Activated CD8-positive, alpha-beta memory T cell treated with anti-CD3 and anti-CD28 coated beads for 24 hours (primary cell): ENCODE measurements at regions not wholly inside any gene's neighbourhood (a gene's known extent, or its start where the extent isn't known, plus 50 kb on each side); places are given as distances from the start of the nearest gene placed in this dataset.
A peak's percentile ranks its signal among the peaks of the same experiment; 100 is the strongest.
"Not testable (repeated sequence)": the region's sequence is repeated elsewhere in the genome, so short reads cannot be mapped to it uniquely, and the experiment has no call there.

Experiments
- DNase-seq: peaks from one replicate; pipeline ENCODE4 v3.0.0-alpha.2; 2020

DNA sequence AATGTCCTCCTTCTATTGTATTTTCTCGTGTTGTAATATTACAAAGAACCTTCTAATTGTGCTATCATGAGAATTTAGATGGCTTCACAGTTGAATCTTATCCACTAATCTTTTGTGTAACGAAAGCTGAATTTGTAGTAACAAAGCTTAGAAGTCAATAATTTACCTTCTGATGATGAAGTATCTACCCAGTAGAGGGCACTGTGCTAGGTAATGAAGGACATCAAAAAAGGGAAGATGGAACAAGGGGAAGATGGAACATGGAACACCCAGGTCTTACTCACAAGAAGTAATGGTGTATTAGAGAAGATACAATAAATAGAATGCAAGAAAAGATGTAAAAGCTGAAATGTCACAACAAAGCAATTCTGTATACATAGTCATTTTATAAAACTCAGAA lies 131.0 kb upstream of the CCNG1 start:
- no peak for DNase-seq

GRCh38 chr5:163309914-163310313 lies 127.5 kb upstream of the CCNG1 start:
- DNase-seq = no peak

DNA sequence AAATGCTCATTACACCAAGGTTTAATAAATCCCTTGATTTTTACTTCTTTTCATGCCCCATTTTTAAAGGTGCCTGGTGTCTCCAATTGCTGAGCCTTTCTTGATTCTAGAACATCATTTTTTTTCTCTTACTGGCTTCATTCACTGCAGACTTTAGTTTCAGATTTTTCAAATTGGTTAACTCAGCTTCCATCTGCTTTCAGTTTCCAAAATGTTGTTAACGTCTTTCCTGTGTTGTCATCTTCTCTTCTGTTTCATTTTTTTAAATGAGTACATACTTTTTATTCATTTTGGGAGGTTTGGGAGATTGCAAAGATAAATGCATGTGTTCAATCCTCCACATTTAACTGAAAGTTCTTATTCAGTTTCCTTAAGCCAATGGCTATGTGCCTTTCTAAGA lies 126.4 kb upstream of the CCNG1 start:
- DNase-seq = no peak

DNA sequence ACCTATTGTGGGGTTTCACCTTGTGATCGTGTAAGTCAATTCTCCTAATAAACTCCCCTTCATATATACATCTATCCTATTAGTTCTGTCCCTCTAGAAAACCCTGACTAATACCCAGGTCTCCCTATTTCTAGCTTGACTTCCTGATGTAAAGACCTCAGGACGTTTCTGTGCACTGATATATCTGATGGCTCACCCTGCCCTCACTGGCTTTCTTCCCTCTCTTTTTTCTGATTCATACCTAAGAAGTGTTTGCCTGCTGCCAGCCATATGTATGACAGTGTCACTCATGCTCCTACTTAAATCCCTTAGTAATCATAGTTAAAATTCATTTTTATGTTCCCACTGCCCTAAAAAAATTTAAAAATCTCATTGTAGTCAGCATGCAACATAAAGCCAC lies 124.8 kb upstream of the CCNG1 start:
- no peak for DNase-seq

- not testable (repeated sequence) for DNase-seq
Measured at GRCh38 chr5:163313049-163313448, 124.3 kb upstream of the CCNG1 start.

DNA sequence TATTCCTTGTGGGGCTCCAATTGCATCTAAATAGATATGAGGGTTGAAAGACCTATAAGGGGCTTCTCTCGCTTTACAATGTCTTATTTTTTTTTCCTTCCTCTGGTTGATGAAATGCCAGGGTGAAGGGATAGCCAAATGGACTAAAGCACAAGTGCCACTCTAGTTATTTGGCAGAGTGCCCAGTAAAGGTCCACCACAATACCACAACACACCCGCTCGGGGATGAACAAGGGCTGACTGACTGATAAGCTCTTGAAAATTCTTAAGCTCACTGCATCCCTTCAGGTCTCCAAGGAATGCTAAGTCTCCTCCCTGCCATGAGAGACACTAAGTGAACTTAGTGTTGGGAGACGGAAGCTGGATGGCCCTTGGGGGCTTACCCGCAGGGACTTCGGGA lies 121.0 kb upstream of the CCNG1 start:
- DNase-seq = not testable (repeated sequence)

DNA sequence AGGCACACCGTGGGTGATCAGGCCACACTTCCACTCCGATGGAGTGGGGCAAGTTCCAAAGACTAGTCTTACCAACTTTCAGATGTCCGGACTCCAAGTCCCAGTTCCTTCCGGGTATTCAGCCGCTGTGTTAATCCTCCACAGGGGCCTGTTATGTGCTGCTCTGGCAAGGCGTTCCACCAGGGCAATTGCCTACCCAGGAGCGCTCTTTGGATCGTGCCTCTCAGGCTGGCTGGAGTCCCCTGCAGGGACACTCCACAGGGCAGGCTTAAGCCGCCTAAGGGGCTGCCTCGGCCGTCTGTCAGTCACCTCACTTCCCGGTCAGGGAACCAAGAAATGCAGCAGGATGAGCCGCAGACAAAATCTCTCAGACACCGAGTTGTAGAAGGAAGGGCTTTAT lies 118.7 kb upstream of the CCNG1 start:
- no peak for DNase-seq

DNA sequence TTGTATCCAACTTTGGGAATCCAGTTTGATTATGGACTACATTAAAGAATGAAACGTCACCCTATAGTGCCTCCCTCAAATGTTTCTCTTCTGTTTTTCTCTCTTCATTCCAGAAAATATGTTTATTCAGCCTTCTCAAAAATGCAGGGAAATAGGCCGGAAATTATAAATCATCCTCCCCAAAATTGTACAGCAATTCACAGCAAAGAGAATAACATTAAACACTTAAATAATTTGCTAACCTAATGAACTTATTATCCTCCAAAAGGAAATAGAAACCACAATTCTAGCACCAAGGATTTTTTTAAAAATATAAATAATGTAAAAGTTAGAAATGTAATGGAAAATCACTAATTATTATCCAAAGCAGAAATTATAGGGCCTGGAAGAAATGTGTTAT lies 115.9 kb upstream of the CCNG1 start:
- no peak for DNase-seq

- DNase-seq = no peak
Measured at GRCh38 chr5:163330723-163331668, 106.4 kb upstream of the CCNG1 start.

DNA sequence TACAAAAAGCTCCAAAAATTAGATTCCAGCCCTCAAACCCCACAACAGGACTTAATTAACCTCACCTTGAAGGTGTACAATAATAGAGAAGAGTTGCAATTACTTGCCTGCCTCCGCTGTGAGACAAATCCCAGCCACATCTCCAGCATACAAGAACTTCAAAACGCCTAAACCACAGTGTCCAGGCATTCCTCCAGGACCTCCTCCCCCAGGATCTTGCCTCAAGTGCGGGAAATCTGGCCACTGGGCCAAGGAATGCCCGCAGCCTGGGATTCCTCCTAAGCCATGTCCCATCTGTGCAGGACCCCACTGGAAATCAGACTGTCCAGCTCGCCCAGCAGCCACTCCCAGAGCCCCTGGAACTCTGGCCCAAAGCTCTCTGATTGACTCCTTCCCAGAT lies 101.3 kb upstream of the CCNG1 start:
- DNase-seq = not testable (repeated sequence)

- DNase-seq = no peak
Measured at GRCh38 chr5:163339148-163339547, 98.2 kb upstream of the CCNG1 start.

- not testable (repeated sequence) for DNase-seq
Measured at GRCh38 chr5:163340378-163340777, 97.0 kb upstream of the CCNG1 start.

GRCh38 chr5:163342306-163342705 lies 95.1 kb upstream of the CCNG1 start:
- no peak for DNase-seq

- DNase-seq = no peak
Measured at GRCh38 chr5:163345216-163345615, 92.2 kb upstream of the CCNG1 start.

- peak; percentile 58 for DNase-seq
Measured at GRCh38 chr5:163347671-163348070, 89.7 kb upstream of the CCNG1 start.

- no peak for DNase-seq
Measured at GRCh38 chr5:163350083-163350482, 87.3 kb upstream of the CCNG1 start.

- no peak for DNase-seq
Measured at GRCh38 chr5:163352531-163352930, 84.9 kb upstream of the CCNG1 start.

DNA sequence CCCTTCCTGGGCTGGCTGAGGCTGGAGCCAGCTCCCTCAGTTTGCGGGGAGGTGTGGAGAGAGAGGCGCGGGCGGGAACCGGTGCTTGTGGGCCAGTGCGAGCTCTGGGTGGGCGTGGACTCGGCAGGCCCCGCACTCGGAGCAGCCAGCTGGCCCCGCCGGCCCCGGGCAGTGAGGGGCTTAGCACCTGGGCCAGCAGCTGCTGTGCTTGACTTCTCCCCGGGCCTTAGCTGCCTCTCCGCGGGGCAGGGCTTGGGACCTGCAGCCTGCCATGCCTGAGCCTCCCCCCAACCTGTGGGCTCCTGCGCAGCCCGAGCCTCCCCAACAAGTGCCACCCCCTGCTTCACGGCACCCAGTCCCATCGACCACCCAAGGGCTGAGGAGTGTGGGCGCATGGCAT lies 81.6 kb upstream of the CCNG1 start:
- DNase-seq = not testable (repeated sequence)

DNA sequence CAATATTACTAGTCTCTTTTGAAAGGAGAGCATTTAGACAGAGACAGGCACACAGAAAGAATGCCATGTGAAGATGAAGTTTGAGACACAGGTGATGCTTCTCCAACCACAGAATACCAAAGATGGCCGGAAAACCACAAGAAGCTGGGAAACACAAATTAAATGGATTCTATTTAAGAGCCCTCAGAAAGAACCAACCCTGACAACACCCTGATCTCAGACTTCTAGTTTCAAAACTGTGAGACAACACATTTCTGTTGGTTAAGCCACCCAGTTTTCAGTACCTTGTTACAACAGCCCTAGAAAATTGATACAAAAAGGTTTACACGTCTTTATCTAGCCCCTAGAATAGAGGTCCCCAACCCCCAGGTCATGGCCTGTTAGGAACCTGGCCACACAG lies 79.8 kb upstream of the CCNG1 start:
- DNase-seq = no peak

DNA sequence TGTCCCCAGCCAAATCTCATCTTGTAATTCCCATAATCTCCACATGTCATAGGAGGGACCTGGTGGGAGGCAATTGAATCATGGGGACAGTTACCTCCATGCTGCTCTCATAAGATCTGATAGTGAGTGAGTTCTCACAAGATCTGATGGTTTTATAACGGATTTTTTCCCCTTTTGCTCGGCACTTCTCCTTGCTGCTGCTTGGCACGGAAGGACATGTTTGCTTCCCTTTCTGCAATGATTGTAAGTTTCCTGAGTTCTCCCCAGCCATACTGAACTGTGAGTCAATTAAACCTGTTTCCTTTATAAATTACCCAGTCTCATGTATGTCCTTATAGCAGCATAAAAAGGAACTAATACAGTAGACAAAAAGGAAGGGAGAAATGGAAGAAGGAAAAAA lies 76.7 kb upstream of the CCNG1 start:
- no peak for DNase-seq

- DNase-seq = no peak
Measured at GRCh38 chr5:163361450-163361849, 75.9 kb upstream of the CCNG1 start.

- no peak for DNase-seq
Measured at GRCh38 chr5:163362840-163363371, 74.5 kb upstream of the CCNG1 start.

DNA sequence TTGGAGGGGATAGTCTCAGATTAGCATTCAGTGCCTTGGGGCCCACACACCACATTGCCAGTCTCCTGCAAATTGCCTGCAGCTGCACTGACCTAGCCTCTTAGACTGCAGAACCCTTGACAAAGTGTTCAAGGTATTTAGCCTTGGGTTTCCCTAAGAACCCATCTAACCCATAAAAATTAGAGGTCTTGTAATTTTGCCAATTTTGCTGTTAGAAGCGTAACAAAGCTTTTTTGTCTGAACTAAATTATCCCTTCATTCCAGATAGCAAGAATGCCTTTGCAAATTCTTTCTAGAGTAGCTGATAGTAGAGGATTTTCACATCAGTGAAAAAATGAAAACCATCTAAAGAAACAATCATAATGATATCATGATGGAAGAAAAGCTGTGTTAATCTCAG lies 74.0 kb upstream of the CCNG1 start:
- DNase-seq = no peak

GRCh38 chr5:163366757-163367156 lies 70.6 kb upstream of the CCNG1 start:
- no peak for DNase-seq
